NCI-H82 treated with DMSO at 0.1 percent for 48 hours (cell line): ENCODE measurements at regions not wholly inside any gene's neighbourhood (a gene's known extent, or its start where the extent isn't known, plus 50 kb on each side); places are given as distances from the start of the nearest gene placed in this dataset.

Source experiments
- DNase-seq: peaks from one replicate; lab custom pipeline; 2025; ENCODE audit not compliant: unreplicated experiment; lab: John Stamatoyannopoulos, UW

- no peak for DNase-seq
These were observed 294.6 kb downstream of the PCNX1 start for GRCh38 chr14:71201840-71202239.

- DNase-seq = no peak
These were observed 295.6 kb downstream of the PCNX1 start for GRCh38 chr14:71202881-71203280.

GRCh38 chr14:71203306-71203705 is 296.0 kb downstream of the PCNX1 start:
- DNase-seq = no peak

GRCh38 chr14:71204231-71204630 is 297.0 kb downstream of the PCNX1 start:
- DNase-seq = no peak

- no peak for DNase-seq
These were observed 297.5 kb downstream of the PCNX1 start for GRCh38 chr14:71204768-71205167.

GRCh38 chr14:71206123-71206522 is 298.9 kb downstream of the PCNX1 start:
- no peak for DNase-seq

GRCh38 chr14:71206766-71207371 is 299.6 kb downstream of the PCNX1 start:
- DNase-seq = no peak

- DNase-seq = no peak
These were observed 301.6 kb downstream of the PCNX1 start for GRCh38 chr14:71208702-71209357.

- no peak for DNase-seq
These were observed 302.6 kb downstream of the PCNX1 start for GRCh38 chr14:71209888-71210287.

GRCh38 chr14:71212093-71212492 is 304.8 kb downstream of the PCNX1 start:
- no peak for DNase-seq

- no peak for DNase-seq
These were observed 305.4 kb downstream of the PCNX1 start for GRCh38 chr14:71212683-71213107.

- DNase-seq = no peak
These were observed 307.0 kb downstream of the PCNX1 start for GRCh38 chr14:71214241-71214640.

- DNase-seq = no peak
These were observed 313.2 kb downstream of the PCNX1 start for GRCh38 chr14:71220462-71220861.

GRCh38 chr14:71221119-71221518 is 313.9 kb downstream of the PCNX1 start:
- DNase-seq = no peak

GRCh38 chr14:71225113-71225512 is 317.9 kb downstream of the PCNX1 start:
- DNase-seq = no peak

GRCh38 chr14:71228711-71229110 is 321.5 kb downstream of the PCNX1 start:
- no peak for DNase-seq

- DNase-seq = no peak
These were observed 322.6 kb downstream of the PCNX1 start for GRCh38 chr14:71229875-71230274.

- DNase-seq = no peak
These were observed 323.6 kb downstream of the PCNX1 start for GRCh38 chr14:71230897-71231296.

- no peak for DNase-seq
These were observed 324.5 kb downstream of the PCNX1 start for GRCh38 chr14:71231521-71232393.

- no peak for DNase-seq
These were observed 325.2 kb downstream of the PCNX1 start for GRCh38 chr14:71232506-71232905.

GRCh38 chr14:71235875-71236274 is 328.6 kb downstream of the PCNX1 start:
- no peak for DNase-seq

- DNase-seq = no peak
These were observed 329.2 kb downstream of the PCNX1 start for GRCh38 chr14:71236487-71236886.
